Heart left ventricle (tissue), 13 donors: ENCODE measurements at regions not wholly inside any gene's neighbourhood (a gene's known extent, or its start where the extent isn't known, plus 50 kb on each side); places are given as distances from the start of the nearest gene placed in this dataset.

ENCODE experiments used
- CTCF ChIP-seq, 12 donors: fragments of 200-600 bp; sonication (generic) in 4 of 12; IDR thresholded peaks; one replicate each; pipeline versions ENCODE4 v1.5.0 to v1.8.0; 2018 to 2022; ENCODE audit warnings: antibody characterized with exemption in 12 of 12, mild to moderate bottlenecking in 5 of 12
- POLR2A ChIP-seq, 2 donors: fragments of 450-650 bp; IDR thresholded peaks; one replicate each; pipeline ENCODE4 v1.6.1; 2017; ENCODE audit warnings: antibody characterized with exemption in 2 of 2, mild to moderate bottlenecking in 2 of 2, moderate library complexity in 2 of 2
- donor health status: ischemic (EF 13 %, LVEDD 7.1; RV severe dilation, severe dysfunction).
- donor health status: DM: no; HTN: yes; CAD: no.
- donor health status: DM: no; HTN: no; CAD: no.
- donor health status: ischemic (EF 25% LVEDD 6.9; RV normal size, moderate dysfunction).
- donor health status: ischemic (EF 25% LVEDD 5.7; RV mildly dilated, moderate dysfunction).
- donor health status: ischemic (EF 35%, LVEDD 5.7; RV mildly dilated, moderate dysfunction).
- donor health status: nonischemic (EF 11% LVEDD 7.7; RV severe dilation, severe dysfunction).
- donor health status: DM: yes; HTN: yes; CAD: no.
- donor health status: PGD.
- donor health status: ischemic (EF 29% LVEDD 5.4; RV normal size, mild dysfunction).
- donor health status: nonischemic (EF 23%, LVEDD 6.1; RV moderate dilation, normal function).

DNA sequence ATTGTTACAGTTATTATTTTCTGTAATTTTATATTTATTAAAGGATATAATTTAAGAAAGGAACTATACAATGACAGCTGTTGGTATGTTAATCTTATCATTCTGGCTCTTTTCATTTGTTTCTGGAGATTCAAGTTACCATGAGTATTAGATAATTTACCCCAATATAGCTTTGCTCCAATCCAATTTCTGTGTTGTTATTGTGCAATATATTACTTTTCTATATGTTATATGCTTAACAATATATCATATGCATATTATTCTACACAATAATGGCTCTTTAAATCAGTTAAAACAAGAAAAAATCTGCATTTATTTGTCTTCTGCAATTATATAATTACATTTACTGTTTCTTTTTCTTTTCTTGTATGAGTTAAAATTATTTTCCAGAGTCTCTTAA lies 1650.9 kb downstream of the BRINP3 start:
- no peak for TF ChIP-seq CTCF (IDR thresholded peaks at IDR 0.05)
- no peak for TF ChIP-seq POLR2A (IDR thresholded peaks at IDR 0.05)
